A549 (cell line): ENCODE measurements at regions not wholly inside any gene's neighbourhood (a gene's known extent, or its start where the extent isn't known, plus 50 kb on each side); places are given as distances from the start of the nearest gene placed in this dataset.

Experiments
- EP300 ChIP-seq, 2 experiments: fragments of >200 bp; sonication (Bioruptor Twin); formaldehyde crosslinking; IDR thresholded peaks; 2 replicates in 1 of 2; 3 replicates in 1 of 2; pipeline ENCODE4 v1.6.1; 2016 to 2017
- TF ChIP-seq, protein P1 (sequence below): fragments of >200 bp; sonication (Bioruptor Twin); formaldehyde crosslinking; IDR thresholded peaks from 3 replicates; pipeline ENCODE4 v1.5.1; 2016
- TF ChIP-seq, protein P2 (sequence below): fragments of 200-600 bp; sonication (generic); IDR thresholded peaks from 2 replicates; pipeline ENCODE4 v1.6.1; 2016; ENCODE audit warnings: antibody characterized with exemption, mild to moderate bottlenecking, moderate library complexity

DNA sequence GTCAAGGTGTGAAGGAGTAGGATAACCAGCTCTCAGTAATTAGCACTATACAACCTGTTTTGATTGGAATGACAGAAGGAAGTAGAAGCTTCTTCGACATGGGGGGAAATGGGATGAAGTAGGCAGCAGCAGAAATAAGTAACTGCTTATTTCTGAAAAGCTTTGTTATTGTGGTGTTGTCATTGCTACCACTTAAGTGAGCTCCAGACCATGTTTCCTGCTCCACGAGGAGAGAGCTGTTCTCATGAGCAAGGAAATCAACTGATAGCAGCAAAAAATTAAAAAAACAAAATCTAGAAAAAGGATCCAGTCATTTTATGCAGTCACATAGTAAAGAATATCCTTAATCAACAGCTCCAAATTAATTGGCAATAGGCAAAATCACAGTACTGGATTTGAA is 106.1 kb upstream of the TLL1 start:
- TF ChIP-seq EP300 (IDR thresholded peaks at IDR 0.05) = no peak
- TF ChIP-seq, protein P1, sequence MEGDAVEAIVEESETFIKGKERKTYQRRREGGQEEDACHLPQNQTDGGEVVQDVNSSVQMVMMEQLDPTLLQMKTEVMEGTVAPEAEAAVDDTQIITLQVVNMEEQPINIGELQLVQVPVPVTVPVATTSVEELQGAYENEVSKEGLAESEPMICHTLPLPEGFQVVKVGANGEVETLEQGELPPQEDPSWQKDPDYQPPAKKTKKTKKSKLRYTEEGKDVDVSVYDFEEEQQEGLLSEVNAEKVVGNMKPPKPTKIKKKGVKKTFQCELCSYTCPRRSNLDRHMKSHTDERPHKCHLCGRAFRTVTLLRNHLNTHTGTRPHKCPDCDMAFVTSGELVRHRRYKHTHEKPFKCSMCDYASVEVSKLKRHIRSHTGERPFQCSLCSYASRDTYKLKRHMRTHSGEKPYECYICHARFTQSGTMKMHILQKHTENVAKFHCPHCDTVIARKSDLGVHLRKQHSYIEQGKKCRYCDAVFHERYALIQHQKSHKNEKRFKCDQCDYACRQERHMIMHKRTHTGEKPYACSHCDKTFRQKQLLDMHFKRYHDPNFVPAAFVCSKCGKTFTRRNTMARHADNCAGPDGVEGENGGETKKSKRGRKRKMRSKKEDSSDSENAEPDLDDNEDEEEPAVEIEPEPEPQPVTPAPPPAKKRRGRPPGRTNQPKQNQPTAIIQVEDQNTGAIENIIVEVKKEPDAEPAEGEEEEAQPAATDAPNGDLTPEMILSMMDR = no peak
- TF ChIP-seq, protein P2, sequence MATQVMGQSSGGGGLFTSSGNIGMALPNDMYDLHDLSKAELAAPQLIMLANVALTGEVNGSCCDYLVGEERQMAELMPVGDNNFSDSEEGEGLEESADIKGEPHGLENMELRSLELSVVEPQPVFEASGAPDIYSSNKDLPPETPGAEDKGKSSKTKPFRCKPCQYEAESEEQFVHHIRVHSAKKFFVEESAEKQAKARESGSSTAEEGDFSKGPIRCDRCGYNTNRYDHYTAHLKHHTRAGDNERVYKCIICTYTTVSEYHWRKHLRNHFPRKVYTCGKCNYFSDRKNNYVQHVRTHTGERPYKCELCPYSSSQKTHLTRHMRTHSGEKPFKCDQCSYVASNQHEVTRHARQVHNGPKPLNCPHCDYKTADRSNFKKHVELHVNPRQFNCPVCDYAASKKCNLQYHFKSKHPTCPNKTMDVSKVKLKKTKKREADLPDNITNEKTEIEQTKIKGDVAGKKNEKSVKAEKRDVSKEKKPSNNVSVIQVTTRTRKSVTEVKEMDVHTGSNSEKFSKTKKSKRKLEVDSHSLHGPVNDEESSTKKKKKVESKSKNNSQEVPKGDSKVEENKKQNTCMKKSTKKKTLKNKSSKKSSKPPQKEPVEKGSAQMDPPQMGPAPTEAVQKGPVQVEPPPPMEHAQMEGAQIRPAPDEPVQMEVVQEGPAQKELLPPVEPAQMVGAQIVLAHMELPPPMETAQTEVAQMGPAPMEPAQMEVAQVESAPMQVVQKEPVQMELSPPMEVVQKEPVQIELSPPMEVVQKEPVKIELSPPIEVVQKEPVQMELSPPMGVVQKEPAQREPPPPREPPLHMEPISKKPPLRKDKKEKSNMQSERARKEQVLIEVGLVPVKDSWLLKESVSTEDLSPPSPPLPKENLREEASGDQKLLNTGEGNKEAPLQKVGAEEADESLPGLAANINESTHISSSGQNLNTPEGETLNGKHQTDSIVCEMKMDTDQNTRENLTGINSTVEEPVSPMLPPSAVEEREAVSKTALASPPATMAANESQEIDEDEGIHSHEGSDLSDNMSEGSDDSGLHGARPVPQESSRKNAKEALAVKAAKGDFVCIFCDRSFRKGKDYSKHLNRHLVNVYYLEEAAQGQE = no peak
